ENCODE measurements at regions not wholly inside any gene's neighbourhood (a gene's known extent, or its start where the extent isn't known, plus 50 kb on each side); places are given as distances from the start of the nearest gene placed in this dataset.
"Not testable (repeated sequence)": the region's sequence is repeated elsewhere in the genome, so short reads cannot be mapped to it uniquely, and the experiment has no call there.

DNA sequence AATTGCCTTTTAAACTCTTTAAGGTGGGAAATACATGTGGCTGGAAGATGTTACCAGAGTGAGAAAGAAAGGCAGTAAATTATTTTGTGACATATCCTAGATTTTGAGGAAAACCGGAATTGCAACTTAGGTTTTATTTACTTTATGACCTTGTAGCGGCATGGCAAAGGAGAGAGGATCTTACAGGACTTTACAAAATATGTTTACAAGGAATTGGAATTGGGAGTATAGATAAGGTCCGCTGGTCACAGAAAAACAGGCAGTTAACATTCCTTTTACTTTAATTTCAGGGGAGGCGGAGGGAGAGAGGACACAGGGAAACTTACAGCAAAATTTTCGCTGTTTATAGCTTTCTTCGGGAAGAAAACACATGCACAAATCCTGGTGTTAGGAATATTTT is 784.2 kb upstream of the AGA start:
- not testable (repeated sequence) for TF ChIP-seq POLR2AphosphoS5, POLR2A (IDR thresholded peaks at IDR 0.05)
- TF ChIP-seq, protein P1, sequence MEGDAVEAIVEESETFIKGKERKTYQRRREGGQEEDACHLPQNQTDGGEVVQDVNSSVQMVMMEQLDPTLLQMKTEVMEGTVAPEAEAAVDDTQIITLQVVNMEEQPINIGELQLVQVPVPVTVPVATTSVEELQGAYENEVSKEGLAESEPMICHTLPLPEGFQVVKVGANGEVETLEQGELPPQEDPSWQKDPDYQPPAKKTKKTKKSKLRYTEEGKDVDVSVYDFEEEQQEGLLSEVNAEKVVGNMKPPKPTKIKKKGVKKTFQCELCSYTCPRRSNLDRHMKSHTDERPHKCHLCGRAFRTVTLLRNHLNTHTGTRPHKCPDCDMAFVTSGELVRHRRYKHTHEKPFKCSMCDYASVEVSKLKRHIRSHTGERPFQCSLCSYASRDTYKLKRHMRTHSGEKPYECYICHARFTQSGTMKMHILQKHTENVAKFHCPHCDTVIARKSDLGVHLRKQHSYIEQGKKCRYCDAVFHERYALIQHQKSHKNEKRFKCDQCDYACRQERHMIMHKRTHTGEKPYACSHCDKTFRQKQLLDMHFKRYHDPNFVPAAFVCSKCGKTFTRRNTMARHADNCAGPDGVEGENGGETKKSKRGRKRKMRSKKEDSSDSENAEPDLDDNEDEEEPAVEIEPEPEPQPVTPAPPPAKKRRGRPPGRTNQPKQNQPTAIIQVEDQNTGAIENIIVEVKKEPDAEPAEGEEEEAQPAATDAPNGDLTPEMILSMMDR (IDR thresholded peaks at IDR 0.05 in 8 of 11, conservative IDR thresholded peaks at IDR 0.05 in 3 of 11): not testable (repeated sequence)
